ENCODE measurements at regions not wholly inside any gene's neighbourhood (a gene's known extent, or its start where the extent isn't known, plus 50 kb on each side); places are given as distances from the start of the nearest gene placed in this dataset.

GRCh38 chr4:123216543-123216942 lies 180.1 kb upstream of the SPRY1 start:
- no peak for ATAC-seq
- H3K27me3 ChIP-seq, result no peaks in the 10 kb centered on the region
- intact Hi-C loops (cut with DNase I), result no loop called here
- WGBS, 4 donors, result 17 to 36% (median 28%) methylated on average over 1 of the region's 1 CpG
- TF ChIP-seq CTCF (IDR thresholded peaks at IDR 0.05), result no peak
- TF ChIP-seq POLR2A (IDR thresholded peaks at IDR 0.05), result no peak
- H3K9me3 ChIP-seq, result no peaks in the 10 kb centered on the region
- no peaks in the 10 kb centered on the region for H3K36me3 ChIP-seq
- H3K27ac ChIP-seq, result no peak overlapping the region
- DNase-seq, result no peak
- H3K4me3 ChIP-seq, result no peak overlapping the region
- H3K4me1 ChIP-seq, result peaks cover 0 to 9% (median 0%) of the 10 kb centered on the region in 12 donors

- DNase-seq (no peak), ATAC-seq (no peak)
- Histone ChIP-seq H3K4me3 (no peak overlapping the region), H3K27ac (no peak overlapping the region), H3K36me3 (no peaks in the 10 kb centered on the region), H3K27me3 (no peaks in the 10 kb centered on the region), H3K4me1 (peaks cover 0 to 9% (median 0%) of the 10 kb centered on the region in 12 donors), H3K9me3 (no peaks in the 10 kb centered on the region)
- TF ChIP-seq CTCF (IDR thresholded peaks at IDR 0.05), result no peak
- no peak for TF ChIP-seq POLR2A (IDR thresholded peaks at IDR 0.05)
- intact Hi-C loops (cut with DNase I), result no loop called here
Observed at GRCh38 chr4:123216946-123217345, 179.6 kb upstream of the SPRY1 start.

GRCh38 chr4:123217664-123218063 lies 178.9 kb upstream of the SPRY1 start:
- Histone ChIP-seq H3K4me1 (peaks cover 0 to 9% (median 0%) of the 10 kb centered on the region in 12 donors), H3K36me3 (no peaks in the 10 kb centered on the region), H3K9me3 (no peaks in the 10 kb centered on the region), H3K27ac (no peak overlapping the region), H3K4me3 (no peak overlapping the region), H3K27me3 (no peaks in the 10 kb centered on the region)
- TF ChIP-seq POLR2A (IDR thresholded peaks at IDR 0.05), result no peak
- TF ChIP-seq CTCF (IDR thresholded peaks at IDR 0.05), result no peak
- intact Hi-C loops (cut with DNase I), result no loop called here
- no peak for ATAC-seq
- no peak for DNase-seq
- WGBS, 4 donors, result 39 to 62% (median 41%) methylated on average over 2 of the region's 2 CpGs

- H3K9me3 ChIP-seq, result no peaks in the 10 kb centered on the region
- DNase-seq (no peak), ATAC-seq (no peak)
- H3K4me3 ChIP-seq, result no peak overlapping the region
- intact Hi-C loops (cut with DNase I), result no loop called here
- no peaks in the 10 kb centered on the region for H3K36me3 ChIP-seq
- TF ChIP-seq POLR2A (IDR thresholded peaks at IDR 0.05), result no peak
- TF ChIP-seq CTCF (IDR thresholded peaks at IDR 0.05), result no peak
- no peak overlapping the region for H3K27ac ChIP-seq
- 89 to 98% (median 96%) methylated on average over 4 of the region's 4 CpGs for WGBS, 4 donors
- no peaks in the 10 kb centered on the region for H3K27me3 ChIP-seq
- H3K4me1 ChIP-seq, result peaks cover 0 to 9% (median 0%) of the 10 kb centered on the region in 12 donors
Observed at GRCh38 chr4:123218981-123219380, 177.6 kb upstream of the SPRY1 start.

All from heart left ventricle (tissue), 16 donors.